ENCODE measurements at regions not wholly inside any gene's neighbourhood (a gene's known extent, or its start where the extent isn't known, plus 50 kb on each side); places are given as distances from the start of the nearest gene placed in this dataset.

GRCh38 chr4:62302710-62303109 lies 1102.6 kb downstream of the ADGRL3 start:
- Mint-ChIP-seq H3K27ac (no peak overlapping the region), H3K9me3 (peaks cover 35% of the 10 kb centered on the region), H3K4me1 (no peaks in the 10 kb centered on the region), H3K4me3 (no peak overlapping the region), H3K27me3 (ENCODE audit: low read depth) (no peaks in the 10 kb centered on the region), H3K36me3 (peaks cover 6% of the 10 kb centered on the region)
- no peak for DNase-seq (ENCODE audit: low spot score in 2 of 2, unreplicated experiment in 2 of 2)
- TF ChIP-seq, protein P1, sequence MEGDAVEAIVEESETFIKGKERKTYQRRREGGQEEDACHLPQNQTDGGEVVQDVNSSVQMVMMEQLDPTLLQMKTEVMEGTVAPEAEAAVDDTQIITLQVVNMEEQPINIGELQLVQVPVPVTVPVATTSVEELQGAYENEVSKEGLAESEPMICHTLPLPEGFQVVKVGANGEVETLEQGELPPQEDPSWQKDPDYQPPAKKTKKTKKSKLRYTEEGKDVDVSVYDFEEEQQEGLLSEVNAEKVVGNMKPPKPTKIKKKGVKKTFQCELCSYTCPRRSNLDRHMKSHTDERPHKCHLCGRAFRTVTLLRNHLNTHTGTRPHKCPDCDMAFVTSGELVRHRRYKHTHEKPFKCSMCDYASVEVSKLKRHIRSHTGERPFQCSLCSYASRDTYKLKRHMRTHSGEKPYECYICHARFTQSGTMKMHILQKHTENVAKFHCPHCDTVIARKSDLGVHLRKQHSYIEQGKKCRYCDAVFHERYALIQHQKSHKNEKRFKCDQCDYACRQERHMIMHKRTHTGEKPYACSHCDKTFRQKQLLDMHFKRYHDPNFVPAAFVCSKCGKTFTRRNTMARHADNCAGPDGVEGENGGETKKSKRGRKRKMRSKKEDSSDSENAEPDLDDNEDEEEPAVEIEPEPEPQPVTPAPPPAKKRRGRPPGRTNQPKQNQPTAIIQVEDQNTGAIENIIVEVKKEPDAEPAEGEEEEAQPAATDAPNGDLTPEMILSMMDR (IDR thresholded peaks at IDR 0.05; ENCODE audit: unreplicated experiment) = no peak

DNA sequence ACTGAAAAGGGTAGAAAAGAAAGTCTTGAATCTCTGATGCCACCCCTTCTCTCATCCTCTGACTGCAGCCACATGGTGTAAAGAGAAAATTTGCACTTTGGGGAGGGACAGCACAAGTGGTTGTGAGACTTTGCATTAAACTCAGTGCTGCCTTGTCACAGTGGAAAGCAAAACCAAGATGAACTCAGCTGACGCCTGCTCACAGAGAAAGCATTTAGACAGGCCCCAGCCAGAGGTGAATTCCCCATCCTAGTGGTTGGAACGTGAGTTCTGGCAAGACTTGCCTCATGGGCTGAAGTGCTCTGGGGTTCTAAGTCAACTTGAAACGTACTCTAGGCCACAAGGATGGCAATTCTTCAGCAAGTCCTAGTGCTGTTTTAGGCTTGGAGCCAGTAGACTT lies 1101.4 kb downstream of the ADGRL3 start:
- TF ChIP-seq, protein P1 (IDR thresholded peaks at IDR 0.05; ENCODE audit: unreplicated experiment) = no peak
- H3K27ac Mint-ChIP-seq = no peak overlapping the region
- no peaks in the 10 kb centered on the region for H3K27me3 Mint-ChIP-seq (ENCODE audit: low read depth)
- H3K36me3 Mint-ChIP-seq = peaks cover 5% of the 10 kb centered on the region
- no peak for DNase-seq (ENCODE audit: low spot score in 2 of 2, unreplicated experiment in 2 of 2)
- H3K4me3 Mint-ChIP-seq = no peak overlapping the region
- peaks cover 29% of the 10 kb centered on the region for H3K9me3 Mint-ChIP-seq
- H3K4me1 Mint-ChIP-seq = no peaks in the 10 kb centered on the region

DNA sequence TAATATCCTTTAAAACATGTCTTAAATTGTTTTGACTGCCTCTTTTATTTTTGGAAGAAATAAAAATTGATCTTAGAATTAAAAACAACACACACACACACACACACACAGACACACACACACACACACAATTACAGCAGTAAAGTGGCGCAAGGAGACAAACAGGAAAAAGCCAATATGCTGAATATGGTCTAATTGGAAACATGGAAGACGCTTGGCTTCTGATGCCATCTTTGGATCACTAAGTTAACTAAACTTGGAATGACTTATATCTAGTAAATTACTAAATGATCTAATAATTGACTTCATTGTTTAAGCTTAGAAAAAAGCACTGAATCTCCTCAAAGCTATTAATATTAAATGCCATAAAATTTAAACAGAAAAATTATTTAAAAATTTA lies 1093.4 kb downstream of the ADGRL3 start:
- no peak for DNase-seq (ENCODE audit: low spot score in 2 of 2, unreplicated experiment in 2 of 2)
- no peak overlapping the region for H3K4me3 Mint-ChIP-seq
- H3K27me3 Mint-ChIP-seq (ENCODE audit: low read depth) = no peaks in the 10 kb centered on the region
- peaks cover 3% of the 10 kb centered on the region for H3K4me1 Mint-ChIP-seq
- peaks cover 22% of the 10 kb centered on the region for H3K9me3 Mint-ChIP-seq
- TF ChIP-seq, protein P1 (IDR thresholded peaks at IDR 0.05; ENCODE audit: unreplicated experiment) = no peak
- H3K36me3 Mint-ChIP-seq = no peaks in the 10 kb centered on the region
- H3K27ac Mint-ChIP-seq = no peak overlapping the region

DNA sequence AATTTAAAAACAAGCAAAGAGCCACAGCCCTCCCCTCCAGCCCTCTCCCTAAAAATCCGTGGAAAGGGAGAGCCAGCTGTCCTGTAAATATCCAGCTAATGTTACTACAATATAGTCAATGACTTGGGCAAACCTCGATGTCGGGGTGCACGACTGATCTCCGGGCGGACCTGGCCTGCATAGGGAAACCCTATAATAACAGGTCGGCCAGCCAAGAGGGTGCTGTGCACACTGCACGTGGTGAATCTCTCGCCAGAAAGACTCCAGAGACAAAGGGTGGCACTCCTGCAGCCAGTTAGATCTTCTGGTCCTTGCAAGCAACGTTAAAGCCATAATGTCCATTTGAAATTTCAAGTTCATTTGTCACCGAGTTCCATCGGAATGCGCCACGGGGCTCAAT lies 1092.8 kb downstream of the ADGRL3 start:
- DNase-seq (ENCODE audit: low spot score in 2 of 2, unreplicated experiment in 2 of 2) = no peak
- H3K4me1 Mint-ChIP-seq = peaks cover 5% of the 10 kb centered on the region
- H3K9me3 Mint-ChIP-seq = peaks cover 22% of the 10 kb centered on the region
- TF ChIP-seq, protein P1 (IDR thresholded peaks at IDR 0.05; ENCODE audit: unreplicated experiment) = no peak
- H3K27ac Mint-ChIP-seq = no peak overlapping the region
- H3K27me3 Mint-ChIP-seq (ENCODE audit: low read depth) = no peaks in the 10 kb centered on the region
- no peaks in the 10 kb centered on the region for H3K36me3 Mint-ChIP-seq
- no peak overlapping the region for H3K4me3 Mint-ChIP-seq

DNA sequence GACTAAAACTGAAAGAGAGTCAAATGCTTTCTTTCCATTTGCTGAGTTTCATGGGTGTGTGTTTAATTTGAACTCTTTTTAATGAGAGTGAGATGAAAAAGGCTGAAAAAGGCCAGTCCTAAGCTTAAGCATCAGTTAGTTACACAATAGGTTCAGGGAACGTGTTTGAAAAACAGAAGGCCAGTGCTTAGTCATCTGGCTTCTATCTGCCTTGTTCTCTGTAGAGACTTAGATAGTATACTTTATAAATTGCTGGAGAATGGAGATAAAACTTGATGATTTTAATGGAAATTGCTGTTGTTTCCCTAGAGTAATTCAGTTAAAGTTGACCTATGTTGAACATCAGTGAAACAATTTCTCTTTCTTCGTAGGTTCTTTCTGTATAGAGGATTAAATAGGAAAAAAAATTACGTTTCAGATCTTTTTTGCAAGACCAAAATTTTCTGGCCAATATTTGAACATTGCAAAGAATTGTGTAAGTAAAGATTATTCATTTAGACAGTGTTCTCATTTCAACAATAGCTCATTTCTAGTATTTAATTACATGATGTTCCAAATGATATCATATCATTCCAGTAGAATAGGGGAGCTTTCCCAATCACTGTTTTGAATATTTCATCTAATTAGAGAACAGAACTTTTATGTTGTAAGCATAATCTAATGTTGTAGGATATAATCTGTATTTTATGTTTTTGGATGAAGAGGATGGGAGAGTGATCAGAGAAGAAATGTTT lies 1088.8 kb downstream of the ADGRL3 start:
- Mint-ChIP-seq H3K36me3 (no peaks in the 10 kb centered on the region), H3K27ac (no peak overlapping the region), H3K4me1 (peaks cover 5% of the 10 kb centered on the region), H3K27me3 (ENCODE audit: low read depth) (no peaks in the 10 kb centered on the region), H3K9me3 (peaks cover 10% of the 10 kb centered on the region), H3K4me3 (no peak overlapping the region)
- no peak for DNase-seq (ENCODE audit: low spot score in 2 of 2, unreplicated experiment in 2 of 2)
- TF ChIP-seq, protein P1 (IDR thresholded peaks at IDR 0.05; ENCODE audit: unreplicated experiment) = no peak

All from mesothelial cell of epicardium (in vitro differentiated cells).